ENCODE measurements at regions not wholly inside any gene's neighbourhood (a gene's known extent, or its start where the extent isn't known, plus 50 kb on each side); places are given as distances from the start of the nearest gene placed in this dataset.

DNA sequence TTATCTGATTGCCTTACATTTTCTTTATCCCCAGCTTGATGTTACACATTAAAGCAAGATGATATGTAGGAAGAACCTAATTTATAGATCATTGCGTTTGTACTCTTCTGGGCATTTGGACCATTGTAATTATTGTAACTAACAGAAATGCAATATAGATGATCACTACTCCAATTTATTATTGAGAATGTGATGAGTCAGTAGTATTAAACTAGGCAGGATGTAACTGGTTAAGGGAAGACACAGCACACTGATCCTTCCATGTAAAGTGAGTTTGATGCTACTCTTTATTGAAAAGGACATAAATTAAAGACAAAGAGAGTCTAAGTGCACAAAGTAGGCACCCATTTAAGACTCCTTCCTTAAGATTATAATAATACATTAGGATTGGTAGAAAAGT, 223.8 kb downstream of the KIF2B start:
- Histone ChIP-seq H3K36me3 (ENCODE audit: control insufficient read depth, insufficient read depth, low read length) (no peaks in the 10 kb centered on the region), H3K27ac (ENCODE audit: insufficient read depth, low read length) (no peak overlapping the region), H2AFZ (ENCODE audit: low read length) (no peak overlapping the region), H4K20me1 (ENCODE audit: control insufficient read depth, extremely low read depth, insufficient read depth, low read length) (no peaks in the 10 kb centered on the region), H3K79me2 (ENCODE audit: control insufficient read depth, insufficient read depth, low read length) (no peaks in the 10 kb centered on the region), H3K4me2 (ENCODE audit: extremely low read depth, insufficient read depth, low read length) (no peak overlapping the region), H3K27me3 (ENCODE audit: control insufficient read depth, insufficient read depth, low read length) (no peaks in the 10 kb centered on the region), H3K9ac (ENCODE audit: insufficient read depth, low read length) (no peak overlapping the region), H3K9me3 (ENCODE audit: control insufficient read depth, insufficient read depth, low read depth, low read length) (no peaks in the 10 kb centered on the region), H3K4me3 (replicated peaks in 1 of 4; ENCODE audit: control extremely low read depth in 1 of 4, insufficient read depth in 1 of 4, low read depth in 3 of 4, low read length in 4 of 4) (no peak overlapping the region), H3K4me1 (ENCODE audit: control insufficient read depth, extremely low read depth, insufficient read depth, low read length) (no peaks in the 10 kb centered on the region)
- no peak for DNase-seq (ENCODE audit: low read depth in 2 of 2)
- no peak for TF ChIP-seq EZH2 (IDR thresholded peaks at IDR 0.05; ENCODE audit: low read length, missing control alignments)
- TF ChIP-seq, protein P1, sequence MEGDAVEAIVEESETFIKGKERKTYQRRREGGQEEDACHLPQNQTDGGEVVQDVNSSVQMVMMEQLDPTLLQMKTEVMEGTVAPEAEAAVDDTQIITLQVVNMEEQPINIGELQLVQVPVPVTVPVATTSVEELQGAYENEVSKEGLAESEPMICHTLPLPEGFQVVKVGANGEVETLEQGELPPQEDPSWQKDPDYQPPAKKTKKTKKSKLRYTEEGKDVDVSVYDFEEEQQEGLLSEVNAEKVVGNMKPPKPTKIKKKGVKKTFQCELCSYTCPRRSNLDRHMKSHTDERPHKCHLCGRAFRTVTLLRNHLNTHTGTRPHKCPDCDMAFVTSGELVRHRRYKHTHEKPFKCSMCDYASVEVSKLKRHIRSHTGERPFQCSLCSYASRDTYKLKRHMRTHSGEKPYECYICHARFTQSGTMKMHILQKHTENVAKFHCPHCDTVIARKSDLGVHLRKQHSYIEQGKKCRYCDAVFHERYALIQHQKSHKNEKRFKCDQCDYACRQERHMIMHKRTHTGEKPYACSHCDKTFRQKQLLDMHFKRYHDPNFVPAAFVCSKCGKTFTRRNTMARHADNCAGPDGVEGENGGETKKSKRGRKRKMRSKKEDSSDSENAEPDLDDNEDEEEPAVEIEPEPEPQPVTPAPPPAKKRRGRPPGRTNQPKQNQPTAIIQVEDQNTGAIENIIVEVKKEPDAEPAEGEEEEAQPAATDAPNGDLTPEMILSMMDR (conservative IDR thresholded peaks at IDR 0.05 in 1 of 2, IDR thresholded peaks at IDR 0.05 in 1 of 2; ENCODE audit: low read depth in 1 of 2, low read length in 2 of 2), result no peak

DNA sequence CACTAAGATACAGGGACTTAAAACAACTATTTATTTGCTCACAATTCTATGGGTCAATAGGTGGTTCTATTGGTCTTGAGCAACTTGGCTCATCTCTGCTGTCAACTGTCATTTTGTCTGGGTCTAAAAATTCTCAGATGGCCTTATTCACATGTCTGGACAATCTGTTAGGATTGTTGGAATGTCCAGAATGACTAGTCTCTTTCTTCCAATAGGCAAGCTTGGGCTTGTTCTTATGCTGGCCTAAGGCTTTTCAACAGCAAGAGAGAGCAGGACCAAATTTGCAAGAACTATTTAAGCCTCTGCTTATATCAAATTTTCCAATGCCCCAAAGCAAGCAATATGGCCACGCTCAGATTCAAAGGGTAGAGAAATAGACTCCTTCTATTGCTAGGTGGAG, 240.9 kb downstream of the KIF2B start:
- TF ChIP-seq, protein P1 (conservative IDR thresholded peaks at IDR 0.05 in 1 of 2, IDR thresholded peaks at IDR 0.05 in 1 of 2; ENCODE audit: low read depth in 1 of 2, low read length in 2 of 2), result no peak
- TF ChIP-seq EZH2 (IDR thresholded peaks at IDR 0.05; ENCODE audit: low read length, missing control alignments), result no peak
- Histone ChIP-seq H3K79me2 (ENCODE audit: control insufficient read depth, insufficient read depth, low read length) (no peaks in the 10 kb centered on the region), H3K27ac (ENCODE audit: insufficient read depth, low read length) (no peak overlapping the region), H3K4me1 (ENCODE audit: control insufficient read depth, extremely low read depth, insufficient read depth, low read length) (no peaks in the 10 kb centered on the region), H3K9ac (ENCODE audit: insufficient read depth, low read length) (no peak overlapping the region), H3K4me3 (replicated peaks in 1 of 4; ENCODE audit: control extremely low read depth in 1 of 4, insufficient read depth in 1 of 4, low read depth in 3 of 4, low read length in 4 of 4) (no peak overlapping the region), H3K4me2 (ENCODE audit: extremely low read depth, insufficient read depth, low read length) (no peak overlapping the region), H2AFZ (ENCODE audit: low read length) (no peak overlapping the region), H4K20me1 (ENCODE audit: control insufficient read depth, extremely low read depth, insufficient read depth, low read length) (no peaks in the 10 kb centered on the region), H3K9me3 (ENCODE audit: control insufficient read depth, insufficient read depth, low read depth, low read length) (no peaks in the 10 kb centered on the region), H3K36me3 (ENCODE audit: control insufficient read depth, insufficient read depth, low read length) (no peaks in the 10 kb centered on the region), H3K27me3 (ENCODE audit: control insufficient read depth, insufficient read depth, low read length) (no peaks in the 10 kb centered on the region)
- no peak for DNase-seq (ENCODE audit: low read depth in 2 of 2)

DNA sequence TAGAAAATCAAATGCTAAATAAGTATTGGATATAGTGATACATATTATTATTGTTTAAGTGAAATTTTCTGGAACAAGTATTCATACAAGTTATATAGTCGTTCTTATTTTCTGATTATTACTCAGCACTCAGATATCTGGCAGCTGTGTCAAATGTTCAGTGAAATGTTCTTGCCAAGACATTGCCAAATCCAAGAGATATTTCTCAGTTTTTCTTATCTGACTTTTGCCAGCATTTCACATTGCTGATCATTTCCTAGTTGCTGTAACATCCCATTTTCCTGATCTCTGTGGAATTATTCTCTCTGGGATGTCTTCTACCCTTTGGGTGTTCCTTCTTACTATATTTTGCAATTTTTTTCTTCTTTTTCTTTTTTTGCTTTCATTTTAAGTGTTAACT, 262.3 kb downstream of the KIF2B start:
- H3K4me1 ChIP-seq (ENCODE audit: control insufficient read depth, extremely low read depth, insufficient read depth, low read length), result no peaks in the 10 kb centered on the region
- DNase-seq (ENCODE audit: low read depth in 2 of 2), result peak in 1 of 2 donors; percentile 39
- H3K4me3 ChIP-seq (replicated peaks in 1 of 4; ENCODE audit: control extremely low read depth in 1 of 4, insufficient read depth in 1 of 4, low read depth in 3 of 4, low read length in 4 of 4), result no peak overlapping the region
- H4K20me1 ChIP-seq (ENCODE audit: control insufficient read depth, extremely low read depth, insufficient read depth, low read length), result no peaks in the 10 kb centered on the region
- no peaks in the 10 kb centered on the region for H3K36me3 ChIP-seq (ENCODE audit: control insufficient read depth, insufficient read depth, low read length)
- H3K9me3 ChIP-seq (ENCODE audit: control insufficient read depth, insufficient read depth, low read depth, low read length), result no peaks in the 10 kb centered on the region
- no peak overlapping the region for H2AFZ ChIP-seq (ENCODE audit: low read length)
- H3K4me2 ChIP-seq (ENCODE audit: extremely low read depth, insufficient read depth, low read length), result no peak overlapping the region
- no peak overlapping the region for H3K27ac ChIP-seq (ENCODE audit: insufficient read depth, low read length)
- no peak for TF ChIP-seq EZH2 (IDR thresholded peaks at IDR 0.05; ENCODE audit: low read length, missing control alignments)
- TF ChIP-seq, protein P1 (conservative IDR thresholded peaks at IDR 0.05 in 1 of 2, IDR thresholded peaks at IDR 0.05 in 1 of 2; ENCODE audit: low read depth in 1 of 2, low read length in 2 of 2), result no peak
- H3K27me3 ChIP-seq (ENCODE audit: control insufficient read depth, insufficient read depth, low read length), result no peaks in the 10 kb centered on the region
- no peaks in the 10 kb centered on the region for H3K79me2 ChIP-seq (ENCODE audit: control insufficient read depth, insufficient read depth, low read length)
- no peak overlapping the region for H3K9ac ChIP-seq (ENCODE audit: insufficient read depth, low read length)
